UCSD-AML1 (cell line): ENCODE measurements at regions not wholly inside any gene's neighbourhood (a gene's known extent, or its start where the extent isn't known, plus 50 kb on each side); places are given as distances from the start of the nearest gene placed in this dataset.

Experiments
- DNase-seq: peaks from one replicate; lab custom pipeline; 2025; ENCODE audit not compliant: unreplicated experiment; lab: John Stamatoyannopoulos, UW

- no peak for DNase-seq
These were observed 388.4 kb upstream of the JARID2 start for GRCh38 chr6:14857501-14857900.

GRCh38 chr6:14858808-14859207 lies 387.1 kb upstream of the JARID2 start:
- no peak for DNase-seq

GRCh38 chr6:14860774-14861173 lies 385.1 kb upstream of the JARID2 start:
- no peak for DNase-seq

GRCh38 chr6:14861491-14861943 lies 384.4 kb upstream of the JARID2 start:
- DNase-seq: peak; percentile 57

- DNase-seq: no peak
These were observed 383.0 kb upstream of the JARID2 start for GRCh38 chr6:14862845-14863244.

- no peak for DNase-seq
These were observed 381.7 kb upstream of the JARID2 start for GRCh38 chr6:14863902-14864850.

- DNase-seq: no peak
These were observed 380.3 kb upstream of the JARID2 start for GRCh38 chr6:14865531-14866100.

- no peak for DNase-seq
These were observed 378.1 kb upstream of the JARID2 start for GRCh38 chr6:14867802-14868201.

- DNase-seq: no peak
These were observed 374.6 kb upstream of the JARID2 start for GRCh38 chr6:14871221-14871620.

GRCh38 chr6:14873101-14873500 lies 372.8 kb upstream of the JARID2 start:
- DNase-seq: no peak

GRCh38 chr6:14873781-14874441 lies 372.0 kb upstream of the JARID2 start:
- no peak for DNase-seq

- no peak for DNase-seq
These were observed 370.8 kb upstream of the JARID2 start for GRCh38 chr6:14874975-14875480.

- no peak for DNase-seq
These were observed 370.3 kb upstream of the JARID2 start for GRCh38 chr6:14875481-14876063.

- no peak for DNase-seq
These were observed 368.9 kb upstream of the JARID2 start for GRCh38 chr6:14876778-14877613.

- no peak for DNase-seq
These were observed 368.1 kb upstream of the JARID2 start for GRCh38 chr6:14877758-14878157.

- no peak for DNase-seq
These were observed 365.8 kb upstream of the JARID2 start for GRCh38 chr6:14880052-14880451.

- no peak for DNase-seq
These were observed 365.2 kb upstream of the JARID2 start for GRCh38 chr6:14880677-14881076.

GRCh38 chr6:14881398-14881797 lies 364.5 kb upstream of the JARID2 start:
- no peak for DNase-seq

- no peak for DNase-seq
These were observed 363.4 kb upstream of the JARID2 start for GRCh38 chr6:14882394-14883026.

GRCh38 chr6:14883921-14884320 lies 361.9 kb upstream of the JARID2 start:
- no peak for DNase-seq
